K562 (cell line): ENCODE measurements at regions not wholly inside any gene's neighbourhood (a gene's known extent, or its start where the extent isn't known, plus 50 kb on each side); places are given as distances from the start of the nearest gene placed in this dataset.

ENCODE experiments used
- ATAC-seq: fragments of 200-7000 bp; cut with Tn5 transposase; 3 replicates; pipeline ENCODE4 v1.9.1; 2020; ENCODE audit warnings: moderate library complexity
- BruUV-seq: library from RNA; stranded (reverse); fragments of 400-500 nt; replicated peaks from 2 replicates; lab custom pipeline; 2021; lab: Mats Ljungman, UMichigan
- CTCF ChIA-PET: fragments of 300-600 bp; formaldehyde crosslinking; extraction: SDS; loops from one replicate; lab custom pipeline; 2021; ENCODE audit warnings: low intra/inter-chr PET ratio; lab: Yijun Ruan, JAX
- POLR2A ChIA-PET: fragments of 300-600, 350-650 bp; sonication (Branson Sonifier 250); formaldehyde crosslinking; extraction: SDS; loops from one replicate; lab custom pipeline; 2021; ENCODE audit warnings: antibody characterized with exemption, inconsistent platforms; lab: Yijun Ruan, JAX
- DNase-seq, 4 experiments: peaks; one replicate each; pipeline versions ENCODE4 v3.0.0 to v3.0.0-alpha.2; 2011 to 2018; ENCODE audit warnings: low spot score in 3 of 4, mixed read lengths in 3 of 4; ENCODE audit errors: extremely low read depth in 1 of 4
- FAIRE-seq: peaks from 2 replicates; lab custom pipeline; 2011; peaks lifted over from hg19 to GRCh38; lab: Jason Lieb, UNC
- H2AFZ ChIP-seq: 2 replicates; pipeline ENCODE4 v1.6.0; 2011; ENCODE audit warnings: low read depth, low read length, control low read depth, inconsistent platforms
- H3K27ac ChIP-seq: fragments of 200-600 bp; 3 replicates; pipeline ENCODE4 v1.8.0; 2011; ENCODE audit warnings: low read depth, mild to moderate bottlenecking, control low read depth, inconsistent platforms, low read length, moderate library complexity, mixed read lengths; ENCODE audit errors: extremely low read depth
- H3K27me3 ChIP-seq, 2 experiments: fragments of 300-600 bp in 1 of 2; 2 replicates in 1 of 2; 3 replicates in 1 of 2; pipeline versions ENCODE4 v1.6.0 to v1.8.0; 2011; ENCODE audit warnings: inconsistent platforms in 2 of 2, low read length in 2 of 2, mild to moderate bottlenecking in 1 of 2, mixed read lengths in 1 of 2, moderate library complexity in 1 of 2; ENCODE audit not compliant: control insufficient read depth in 2 of 2, insufficient read depth in 2 of 2
- H3K36me3 ChIP-seq: fragments of 300-600 bp; 3 replicates; pipeline ENCODE4 v1.8.0; 2011; ENCODE audit warnings: mild to moderate bottlenecking, low read length, inconsistent platforms; ENCODE audit not compliant: control insufficient read depth, insufficient read depth
- H3K4me1 ChIP-seq, 2 experiments: fragments of 200-600 bp in 1 of 2; replicated peaks in 1 of 2; 2 replicates in 1 of 2; 3 replicates in 1 of 2; pipeline versions ENCODE4 v1.5.1 to v1.8.0; 2011; ENCODE audit warnings: inconsistent platforms in 2 of 2, low read length in 2 of 2, mild to moderate bottlenecking in 1 of 2, mixed read lengths in 1 of 2, moderate library complexity in 1 of 2; ENCODE audit not compliant: control insufficient read depth in 2 of 2, insufficient read depth in 2 of 2
- H3K4me2 ChIP-seq: 2 replicates; pipeline ENCODE4 v1.6.1; 2011; ENCODE audit warnings: low read length, control low read depth, inconsistent platforms, mixed read lengths; ENCODE audit not compliant: insufficient read depth
- H3K4me3 ChIP-seq: fragments of 200-600 bp; sonication (generic), shearing (Covaris generic); 2 replicates; pipeline ENCODE4 v1.5.1; 2016; ENCODE audit warnings: control low read depth, inconsistent platforms
- H3K79me2 ChIP-seq: fragments of 200-600 bp; 3 replicates; pipeline ENCODE4 v1.8.0; 2011; ENCODE audit warnings: low read length, inconsistent platforms; ENCODE audit not compliant: control insufficient read depth, insufficient read depth
- H3K9ac ChIP-seq, 2 experiments: 2 replicates each; pipeline versions ENCODE4 v1.6.0 to v1.6.1; 2011; ENCODE audit warnings: low read depth in 2 of 2, low read length in 2 of 2, control low read depth in 1 of 2, inconsistent platforms in 1 of 2, mild to moderate bottlenecking in 1 of 2, mixed read lengths in 1 of 2; ENCODE audit not compliant: insufficient read depth in 1 of 2
- H3K9me1 ChIP-seq: one replicate; pipeline ENCODE4 v1.6.0; 2011; ENCODE audit warnings: inconsistent platforms, mild to moderate bottlenecking, low read length, moderate library complexity; ENCODE audit not compliant: control insufficient read depth, insufficient read depth
- H3K9me3 ChIP-seq: replicated peaks from 2 replicates; pipeline ENCODE4 v1.5.1; 2011; ENCODE audit warnings: low read depth, low read length, inconsistent platforms; ENCODE audit not compliant: control insufficient read depth, insufficient read depth
- H4K20me1 ChIP-seq: replicated peaks from 2 replicates; pipeline ENCODE4 v1.6.1; 2011; ENCODE audit warnings: low read length, inconsistent platforms, mixed read lengths; ENCODE audit not compliant: control insufficient read depth, insufficient read depth
- BRF2 ChIP-seq: IDR thresholded peaks from 3 replicates; pipeline ENCODE4 v1.6.1; 2011; ENCODE audit warnings: borderline replicate concordance, mild to moderate bottlenecking; ENCODE audit not compliant: insufficient read length, insufficient read depth
- E2F6 ChIP-seq, 2 experiments: IDR thresholded peaks; 2 replicates each; pipeline ENCODE4 v1.6.1; 2011; ENCODE audit warnings: borderline replicate concordance in 1 of 2, control low read depth in 1 of 2, low read depth in 1 of 2, low read length in 1 of 2, mild to moderate bottlenecking in 1 of 2, mixed read lengths in 1 of 2, moderate library complexity in 1 of 2; ENCODE audit not compliant: insufficient read depth in 1 of 2, insufficient read length in 1 of 2, poor library complexity in 1 of 2, severe bottlenecking in 1 of 2; ENCODE audit errors: extremely low read depth in 1 of 2
- MBD2 ChIP-seq: sonication (generic); IDR thresholded peaks from 2 replicates; pipeline ENCODE4 v1.6.1; 2016; ENCODE audit warnings: low read depth, borderline replicate concordance
- PHB2 ChIP-seq: fragments of 450-650 bp; IDR thresholded peaks from 2 replicates; pipeline ENCODE4 v1.6.1; 2017; ENCODE audit warnings: low read depth
- ZBTB33 ChIP-seq: sonication (generic); formaldehyde crosslinking; IDR thresholded peaks from 2 replicates; pipeline ENCODE4 v1.8.1; 2023; ENCODE audit warnings: mild to moderate bottlenecking, missing genetic modification reagents
- WGBS: fragments of 100-300 bp; shearing (Covaris generic); methylation state at CpG from one replicate; pipeline ENCODE4 v1.1.6; 2016; ENCODE audit warnings: low coverage, mixed read lengths; ENCODE audit not compliant: insufficient coverage; ENCODE audit errors: missing lambda C conversion rate; 5-methylcytosine and 5-hydroxymethylcytosine counted together
- in situ Hi-C: fragments of 300-500 bp; cut with MboI; formaldehyde crosslinking; loops from 4 replicates; pipeline ENCODE4 v1.15.0; 2018; ENCODE audit warnings: inconsistent platforms, mixed read lengths
- intact Hi-C: fragments of 100-400 bp; cut with micrococcal nuclease; formaldehyde crosslinking; loops from 2 replicates; pipeline ENCODE4 v1.14.2; 2022

GRCh38 chr18:44229693-44230108 lies 451.0 kb upstream of the SETBP1 start:
- Histone ChIP-seq H3K4me1 (no peaks in the 10 kb centered on the region), H3K79me2 (no peaks in the 10 kb centered on the region), H3K9ac (no peak overlapping the region), H2AFZ (no peak overlapping the region), H4K20me1 (no peaks in the 10 kb centered on the region), H3K27me3 (no peaks in the 10 kb centered on the region), H3K36me3 (no peaks in the 10 kb centered on the region), H3K4me3 (no peak overlapping the region), H3K27ac (no peak overlapping the region), H3K9me1 (no peaks in the 10 kb centered on the region)
- CTCF ChIA-PET, result no interaction called here
- no TSS peak for BruUV-seq
- FAIRE-seq (no peak), DNase-seq (no peak), ATAC-seq (no peak)
- WGBS, result 10% methylated on average over 1 of the region's 3 CpGs
- intact Hi-C loops (no loop called here), in situ Hi-C loops (no loop called here)
- no peak for TF ChIP-seq PHB2
- TF ChIP-seq E2F6 (IDR thresholded peaks at IDR 0.05; ENCODE audit: borderline replicate concordance in 1 of 2, extremely low read depth in 1 of 2, insufficient read depth in 1 of 2, insufficient read length in 1 of 2, low read depth in 1 of 2, low read length in 1 of 2, poor library complexity in 1 of 2, severe bottlenecking in 1 of 2), result no peak
- TF ChIP-seq BRF2, result no peak
- TF ChIP-seq MBD2, result no peak
- no peak for TF ChIP-seq ZBTB33 (CRISPR knock-in tag)
- TF ChIP-seq, all 486 proteins: peak for 0
- Histone ChIP-seq H3K4me2 (no peak overlapping the region), H3K9me3 (no peaks in the 10 kb centered on the region)
- POLR2A ChIA-PET, result no interaction called here
